OCI-LY7 (cell line): ENCODE measurements at regions not wholly inside any gene's neighbourhood (a gene's known extent, or its start where the extent isn't known, plus 50 kb on each side); places are given as distances from the start of the nearest gene placed in this dataset.

Source experiments
- BruUV-seq: library from RNA; stranded (reverse); fragments of 400-500 nt; replicated peaks from 2 replicates; lab custom pipeline; 2021; lab: Mats Ljungman, UMichigan
- CTCF ChIA-PET: fragments of 300-600 bp; sonication (Branson Sonifier 250); formaldehyde crosslinking; loops from one replicate; lab custom pipeline; 2022; ENCODE audit warnings: antibody characterized with exemption; ENCODE audit not compliant: unreplicated experiment; lab: Charles Lee
- POLR2A ChIA-PET: fragments of 300-600 bp; sonication (Branson Sonifier 250); formaldehyde crosslinking; loops from one replicate; lab custom pipeline; 2022; ENCODE audit warnings: antibody characterized with exemption; lab: Charles Lee
- DNase-seq: peaks from one replicate; pipeline ENCODE4 v3.0.0-alpha.2; 2015; ENCODE audit warnings: low spot score
- H2AFZ ChIP-seq: fragments of 200-600 bp; sonication (generic), shearing (Covaris generic); 2 replicates; pipeline ENCODE4 v1.6.1; 2014; ENCODE audit warnings: mild to moderate bottlenecking, antibody characterized with exemption, low read length, moderate library complexity
- H3K27ac ChIP-seq: fragments of 200-600 bp; sonication (generic); 2 replicates; pipeline ENCODE4 v1.5.1; 2014; ENCODE audit warnings: mixed run types, low read depth, mild to moderate bottlenecking, moderate library complexity, low read length, inconsistent platforms; ENCODE audit not compliant: poor library complexity, severe bottlenecking
- H3K36me3 ChIP-seq: fragments of 200-600 bp; sonication (generic); 2 replicates; pipeline ENCODE4 v1.6.1; 2014; ENCODE audit warnings: mild to moderate bottlenecking, antibody characterized with exemption, low read length, moderate library complexity, mixed read lengths; ENCODE audit not compliant: insufficient read depth
- H3K4me1 ChIP-seq: fragments of 200-600 bp; sonication (generic); 2 replicates; pipeline ENCODE4 v1.5.1; 2014; ENCODE audit warnings: mild to moderate bottlenecking, low read length; ENCODE audit not compliant: insufficient read depth, poor library complexity, severe bottlenecking
- H3K4me2 ChIP-seq: fragments of 200-600 bp; sonication (generic); 2 replicates; pipeline ENCODE4 v1.6.1; 2014; ENCODE audit warnings: mild to moderate bottlenecking, low read length
- H3K4me3 ChIP-seq: fragments of 200-600 bp; sonication (generic); 2 replicates; pipeline ENCODE4 v1.5.1; 2014; ENCODE audit warnings: mild to moderate bottlenecking, low read depth, low read length; ENCODE audit not compliant: poor library complexity, severe bottlenecking
- H3K79me2 ChIP-seq: fragments of 200-600 bp; sonication (generic); 2 replicates; pipeline ENCODE4 v1.6.1; 2016; ENCODE audit warnings: low read depth, mild to moderate bottlenecking, low read length, moderate library complexity, mixed read lengths; ENCODE audit not compliant: insufficient read depth
- H3K9me2 ChIP-seq: fragments of 200-600 bp; sonication (generic); 2 replicates; pipeline ENCODE4 v1.6.1; 2016; ENCODE audit warnings: mild to moderate bottlenecking, low read length, mixed read lengths; ENCODE audit not compliant: insufficient read depth
- H3K9me3 ChIP-seq: fragments of 200-600 bp; sonication (generic); 2 replicates; pipeline ENCODE4 v1.6.1; 2014; ENCODE audit warnings: mild to moderate bottlenecking, mixed run types, low read length, mixed read lengths
- H4K20me1 ChIP-seq: fragments of 200-600 bp; sonication (generic); 2 replicates; pipeline ENCODE4 v1.6.1; 2014; ENCODE audit warnings: mild to moderate bottlenecking, antibody characterized with exemption, low read length, moderate library complexity, mixed read lengths; ENCODE audit not compliant: insufficient read depth
- EZH2phosphoT487 ChIP-seq: fragments of 200-600 bp; sonication (generic); IDR thresholded peaks from 2 replicates; pipeline ENCODE4 v1.6.1; 2018; ENCODE audit warnings: low read depth, borderline replicate concordance, mild to moderate bottlenecking, mixed run types, antibody characterized with exemption, low read length, moderate library complexity, mixed read lengths
- intact Hi-C: fragments of 100-400 bp; cut with micrococcal nuclease; formaldehyde crosslinking; loops from one replicate; pipeline ENCODE4 v1.10.0; 2022; ENCODE audit not compliant: unreplicated experiment
- TF ChIP-seq, protein P1 (sequence below): fragments of 200-600 bp; sonication (generic); conservative IDR thresholded peaks from 2 replicates; pipeline ENCODE4 v1.5.1; 2014; ENCODE audit warnings: mild to moderate bottlenecking, antibody characterized with exemption, low read length, moderate library complexity, mixed read lengths

DNA sequence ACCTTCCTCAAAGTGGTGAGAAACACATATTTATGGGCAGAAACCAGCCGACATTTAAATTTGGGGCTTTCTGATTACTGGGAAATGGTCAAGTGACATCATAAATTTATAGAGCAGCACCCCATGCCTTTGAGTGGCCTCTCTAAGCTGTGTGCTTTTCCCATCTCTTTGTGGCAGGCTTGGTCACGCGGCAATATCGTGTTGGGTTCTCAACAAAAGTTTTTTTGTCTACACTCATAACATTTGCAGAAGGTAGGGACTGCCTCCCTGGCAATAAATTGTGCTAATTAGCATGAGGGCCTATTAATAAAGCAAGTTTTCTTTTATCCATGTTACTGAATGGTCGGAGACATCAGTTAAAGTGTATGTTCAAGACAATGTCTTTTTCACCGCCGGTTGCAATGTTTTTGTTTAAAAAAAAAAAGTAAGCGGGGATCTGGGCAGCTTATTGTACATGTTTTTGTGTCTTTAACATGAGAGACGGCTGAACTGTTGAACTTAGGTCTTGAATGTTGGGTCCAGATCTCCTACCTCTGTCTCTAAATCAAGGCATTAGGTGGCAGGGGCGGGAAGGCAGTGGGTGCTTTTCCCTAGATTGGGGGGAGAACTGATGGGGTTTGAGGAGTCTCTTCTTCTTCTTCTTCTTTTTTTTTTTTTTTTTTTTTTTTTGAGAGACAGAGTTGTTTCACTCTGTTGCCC is 193.3 kb downstream of the PHETA1 start:
- POLR2A ChIA-PET: interaction anchor here (0.6 kb wide), 2 partner anchors 751 to 1305 kb away, joined by 3 to 4 read pairs; no protein-coding TSS in a partner anchor
- intact Hi-C loops: no loop called here
- H3K4me3 ChIP-seq: no peak overlapping the region
- peaks cover 4% of the 10 kb centered on the region for H3K4me1 ChIP-seq
- H3K4me2 ChIP-seq: no peak overlapping the region
- BruUV-seq: TSS peak; percentile 12
- no peak for DNase-seq
- CTCF ChIA-PET: interaction anchor here (0.6 kb wide), 1 partner anchor 278 kb away, joined by 3 read pairs; no protein-coding TSS in a partner anchor
- H3K9me2 ChIP-seq: no peaks in the 10 kb centered on the region
- TF ChIP-seq, protein P1, sequence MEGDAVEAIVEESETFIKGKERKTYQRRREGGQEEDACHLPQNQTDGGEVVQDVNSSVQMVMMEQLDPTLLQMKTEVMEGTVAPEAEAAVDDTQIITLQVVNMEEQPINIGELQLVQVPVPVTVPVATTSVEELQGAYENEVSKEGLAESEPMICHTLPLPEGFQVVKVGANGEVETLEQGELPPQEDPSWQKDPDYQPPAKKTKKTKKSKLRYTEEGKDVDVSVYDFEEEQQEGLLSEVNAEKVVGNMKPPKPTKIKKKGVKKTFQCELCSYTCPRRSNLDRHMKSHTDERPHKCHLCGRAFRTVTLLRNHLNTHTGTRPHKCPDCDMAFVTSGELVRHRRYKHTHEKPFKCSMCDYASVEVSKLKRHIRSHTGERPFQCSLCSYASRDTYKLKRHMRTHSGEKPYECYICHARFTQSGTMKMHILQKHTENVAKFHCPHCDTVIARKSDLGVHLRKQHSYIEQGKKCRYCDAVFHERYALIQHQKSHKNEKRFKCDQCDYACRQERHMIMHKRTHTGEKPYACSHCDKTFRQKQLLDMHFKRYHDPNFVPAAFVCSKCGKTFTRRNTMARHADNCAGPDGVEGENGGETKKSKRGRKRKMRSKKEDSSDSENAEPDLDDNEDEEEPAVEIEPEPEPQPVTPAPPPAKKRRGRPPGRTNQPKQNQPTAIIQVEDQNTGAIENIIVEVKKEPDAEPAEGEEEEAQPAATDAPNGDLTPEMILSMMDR: no peak
- no peak for TF ChIP-seq EZH2phosphoT487
- no peaks in the 10 kb centered on the region for H4K20me1 ChIP-seq
- H3K36me3 ChIP-seq: no peaks in the 10 kb centered on the region
- H3K27ac ChIP-seq: no peak overlapping the region
- H3K79me2 ChIP-seq: no peaks in the 10 kb centered on the region
- no peak overlapping the region for H2AFZ ChIP-seq
- no peaks in the 10 kb centered on the region for H3K9me3 ChIP-seq

DNA sequence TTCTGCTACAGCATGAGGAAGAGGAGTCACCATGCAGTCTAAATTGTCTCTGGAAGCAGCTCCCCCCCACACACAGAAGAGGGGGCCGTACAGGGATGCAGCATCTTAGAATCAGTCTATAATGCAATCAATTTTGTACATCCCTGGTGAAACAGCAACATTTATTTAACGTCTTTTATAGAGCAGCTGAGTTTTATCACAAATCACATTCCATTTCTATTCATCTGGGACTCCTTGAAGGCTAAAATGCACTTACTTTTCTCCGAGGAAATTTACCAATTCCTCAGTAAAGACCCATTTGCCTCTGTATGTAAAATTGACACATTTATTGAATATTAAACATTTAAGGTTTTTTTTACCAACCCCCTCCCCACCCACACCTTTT is 193.9 kb downstream of the PHETA1 start:
- no peaks in the 10 kb centered on the region for H3K36me3 ChIP-seq
- H2AFZ ChIP-seq: no peak overlapping the region
- TF ChIP-seq EZH2phosphoT487: no peak
- TF ChIP-seq, protein P1: no peak
- H3K4me1 ChIP-seq: peaks cover 8% of the 10 kb centered on the region
- intact Hi-C loops: loop anchor here (1.0 to 5.0 kb wide), 3 partner anchors 151 to 283 kb away; no protein-coding TSS in a partner anchor
- H3K9me2 ChIP-seq: no peaks in the 10 kb centered on the region
- H3K9me3 ChIP-seq: no peaks in the 10 kb centered on the region
- H3K4me2 ChIP-seq: no peak overlapping the region
- ChIA-PET POLR2A (interaction anchor here (0.6 kb wide), 2 partner anchors 751 to 1306 kb away, joined by 3 to 4 read pairs; no protein-coding TSS in a partner anchor), CTCF (interaction anchor here (0.6 kb wide), 1 partner anchor 277 kb away, joined by 3 read pairs; no protein-coding TSS in a partner anchor)
- no peaks in the 10 kb centered on the region for H3K79me2 ChIP-seq
- BruUV-seq: no TSS peak
- no peaks in the 10 kb centered on the region for H4K20me1 ChIP-seq
- no peak for DNase-seq
- no peak overlapping the region for H3K4me3 ChIP-seq
- H3K27ac ChIP-seq: no peak overlapping the region
